ENCODE measurements at regions not wholly inside any gene's neighbourhood (a gene's known extent, or its start where the extent isn't known, plus 50 kb on each side); places are given as distances from the start of the nearest gene placed in this dataset.

DNA sequence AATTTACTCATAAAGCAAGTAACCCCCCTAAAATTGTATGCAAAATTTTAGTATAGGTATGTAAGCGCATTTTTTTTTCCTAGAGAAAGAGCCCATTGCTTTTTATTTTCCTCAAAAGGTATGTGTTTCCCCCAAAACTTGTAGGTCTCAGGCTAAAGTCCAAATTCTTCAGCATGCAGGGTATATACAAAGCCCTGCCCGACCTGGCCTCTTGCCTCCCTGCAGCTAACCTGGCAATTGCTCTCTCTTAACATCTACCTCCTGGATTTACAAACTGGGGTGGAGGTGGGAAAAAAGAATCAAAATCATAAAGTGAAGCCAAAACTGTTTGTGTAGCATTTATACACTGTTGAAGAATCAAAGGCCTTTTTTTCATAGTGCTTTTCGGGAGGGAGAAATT is 107.8 kb downstream of the KCNRG start:
- FAIRE-seq (no peak), DNase-seq (ENCODE audit: low read depth) (no peak)
- Histone ChIP-seq H3K36me3 (ENCODE audit: control insufficient read depth, insufficient read depth, low read length) (no peaks in the 10 kb centered on the region), H3K4me3 (ENCODE audit: low read depth, low read length) (no peak overlapping the region), H3K27me3 (ENCODE audit: control insufficient read depth, insufficient read depth, low read length) (no peaks in the 10 kb centered on the region)
- TF ChIP-seq, protein P1, sequence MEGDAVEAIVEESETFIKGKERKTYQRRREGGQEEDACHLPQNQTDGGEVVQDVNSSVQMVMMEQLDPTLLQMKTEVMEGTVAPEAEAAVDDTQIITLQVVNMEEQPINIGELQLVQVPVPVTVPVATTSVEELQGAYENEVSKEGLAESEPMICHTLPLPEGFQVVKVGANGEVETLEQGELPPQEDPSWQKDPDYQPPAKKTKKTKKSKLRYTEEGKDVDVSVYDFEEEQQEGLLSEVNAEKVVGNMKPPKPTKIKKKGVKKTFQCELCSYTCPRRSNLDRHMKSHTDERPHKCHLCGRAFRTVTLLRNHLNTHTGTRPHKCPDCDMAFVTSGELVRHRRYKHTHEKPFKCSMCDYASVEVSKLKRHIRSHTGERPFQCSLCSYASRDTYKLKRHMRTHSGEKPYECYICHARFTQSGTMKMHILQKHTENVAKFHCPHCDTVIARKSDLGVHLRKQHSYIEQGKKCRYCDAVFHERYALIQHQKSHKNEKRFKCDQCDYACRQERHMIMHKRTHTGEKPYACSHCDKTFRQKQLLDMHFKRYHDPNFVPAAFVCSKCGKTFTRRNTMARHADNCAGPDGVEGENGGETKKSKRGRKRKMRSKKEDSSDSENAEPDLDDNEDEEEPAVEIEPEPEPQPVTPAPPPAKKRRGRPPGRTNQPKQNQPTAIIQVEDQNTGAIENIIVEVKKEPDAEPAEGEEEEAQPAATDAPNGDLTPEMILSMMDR (IDR thresholded peaks at IDR 0.05; ENCODE audit: insufficient read depth, low read length, severe bottlenecking) = no peak

DNA sequence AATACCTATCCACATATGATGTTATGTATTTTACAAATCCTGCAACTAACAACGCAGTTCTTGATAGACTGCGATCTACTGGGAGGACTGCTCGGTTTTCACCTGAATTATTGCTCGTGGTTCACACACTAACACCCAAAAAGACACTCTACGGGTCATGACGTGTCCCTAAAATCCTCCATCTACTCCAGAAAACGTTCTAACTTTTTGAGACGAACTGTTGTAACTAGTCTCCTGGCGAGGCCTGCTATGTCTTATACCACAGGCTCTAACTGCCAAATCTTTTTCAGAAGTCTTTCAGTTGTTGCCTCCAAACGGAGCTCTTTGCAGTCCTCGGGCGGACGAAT is 108.2 kb downstream of the KCNRG start:
- Histone ChIP-seq H3K27me3 (ENCODE audit: control insufficient read depth, insufficient read depth, low read length) (no peaks in the 10 kb centered on the region), H3K36me3 (ENCODE audit: control insufficient read depth, insufficient read depth, low read length) (no peaks in the 10 kb centered on the region), H3K4me3 (ENCODE audit: low read depth, low read length) (peak overlapping the region; percentile 99)
- DNase-seq (ENCODE audit: low read depth) (no peak), FAIRE-seq (no peak)
- TF ChIP-seq, protein P1 (IDR thresholded peaks at IDR 0.05; ENCODE audit: insufficient read depth, low read length, severe bottlenecking) = no peak

DNA sequence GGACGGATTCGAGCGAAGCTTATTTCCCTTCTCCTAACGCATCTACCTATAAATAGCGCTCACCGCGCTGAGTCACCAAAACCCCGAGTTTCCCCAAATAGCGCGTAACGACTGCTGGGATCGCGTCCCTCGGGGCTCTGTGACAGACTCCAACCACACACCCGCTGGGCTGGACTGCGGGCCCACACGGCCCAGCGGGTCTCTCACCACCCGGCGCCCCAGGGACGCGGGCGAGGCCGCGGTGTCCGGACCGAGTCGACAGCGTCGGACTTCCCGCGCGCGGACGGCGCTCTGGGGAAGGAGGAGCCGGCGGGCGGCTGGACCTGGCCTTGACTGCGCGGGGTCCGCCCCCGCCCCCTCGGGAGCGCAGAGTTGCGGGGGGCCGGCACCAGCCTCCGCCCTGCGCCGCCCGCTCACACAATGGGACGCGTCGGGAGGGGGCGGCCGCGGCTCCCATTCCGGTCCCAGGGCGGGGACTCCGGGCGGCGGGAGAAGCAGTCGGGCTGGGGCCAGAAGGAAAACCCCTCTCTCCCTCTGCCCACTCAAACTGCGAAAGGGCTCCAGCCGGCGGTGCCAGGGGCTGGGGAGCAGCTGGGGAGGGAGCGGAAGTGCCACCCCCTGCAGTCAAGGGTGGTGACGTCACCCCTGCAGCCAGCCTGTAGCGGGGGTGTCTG is 108.8 kb downstream of the KCNRG start:
- no peaks in the 10 kb centered on the region for H3K36me3 ChIP-seq (ENCODE audit: control insufficient read depth, insufficient read depth, low read length)
- DNase-seq (ENCODE audit: low read depth) (peak; percentile 84), FAIRE-seq (no peak)
- H3K4me3 ChIP-seq (ENCODE audit: low read depth, low read length) = peak overlapping the region; percentile 99
- TF ChIP-seq, protein P1 (IDR thresholded peaks at IDR 0.05; ENCODE audit: insufficient read depth, low read length, severe bottlenecking) = peak; percentile 16
- H3K27me3 ChIP-seq (ENCODE audit: control insufficient read depth, insufficient read depth, low read length) = no peaks in the 10 kb centered on the region

DNA sequence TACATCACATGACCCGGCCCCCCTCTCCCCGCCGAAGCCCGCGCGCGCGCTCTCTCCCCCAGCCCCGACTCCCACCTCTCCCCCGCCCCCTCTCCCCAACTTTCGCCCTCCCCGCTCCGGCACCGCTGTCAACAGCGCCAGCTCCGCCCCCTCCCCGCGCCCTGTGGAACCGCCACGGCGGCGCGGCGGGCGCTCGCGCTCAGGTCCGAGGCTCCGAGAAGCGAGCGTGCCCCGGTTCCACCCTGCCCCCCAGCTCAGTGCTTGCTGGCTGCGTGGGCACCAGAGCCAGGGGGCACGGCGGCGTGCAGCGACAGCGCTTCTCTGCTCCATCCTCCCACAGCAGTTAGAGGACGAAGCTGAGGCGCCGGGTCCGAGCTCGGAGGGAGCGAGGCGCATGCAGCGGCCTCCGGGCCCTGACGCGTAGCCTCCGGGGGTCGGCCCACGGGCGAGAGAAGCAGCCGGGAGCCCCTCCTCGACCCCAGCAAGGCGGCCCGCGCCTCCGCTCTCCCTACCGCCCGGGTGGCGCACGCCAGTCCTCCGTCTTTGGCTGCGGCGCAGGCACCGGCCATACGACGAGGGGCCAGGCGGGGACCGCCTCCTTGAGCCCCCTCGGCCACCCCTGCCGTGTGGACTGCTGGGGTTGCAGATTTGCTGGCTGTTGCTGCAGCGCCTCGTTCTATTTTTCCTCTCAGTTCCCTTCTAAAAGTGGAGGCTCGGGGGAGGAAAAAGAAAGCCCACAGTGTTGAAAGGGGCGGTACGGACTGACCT is 109.5 kb downstream of the KCNRG start:
- DNase-seq (ENCODE audit: low read depth) = peak; percentile 12
- Histone ChIP-seq H3K27me3 (ENCODE audit: control insufficient read depth, insufficient read depth, low read length) (peaks cover 7% of the 10 kb centered on the region), H3K36me3 (ENCODE audit: control insufficient read depth, insufficient read depth, low read length) (no peaks in the 10 kb centered on the region), H3K4me3 (ENCODE audit: low read depth, low read length) (peak overlapping the region; percentile 99)
- TF ChIP-seq, protein P1 (IDR thresholded peaks at IDR 0.05; ENCODE audit: insufficient read depth, low read length, severe bottlenecking) = no peak
- no peak for FAIRE-seq

DNA sequence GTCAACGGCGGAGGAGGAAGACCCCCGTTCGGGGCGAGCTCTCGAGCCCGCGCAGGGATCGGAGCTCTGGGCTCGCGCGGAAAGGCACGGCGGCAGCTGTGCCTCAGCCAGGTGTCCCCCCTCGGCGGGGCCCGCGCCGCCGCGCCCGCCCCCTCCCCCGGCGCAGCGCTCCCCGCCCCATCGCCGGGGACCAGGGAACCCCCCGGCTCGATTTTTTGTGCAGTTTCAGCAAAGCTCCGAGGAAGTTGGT is 110.0 kb downstream of the KCNRG start:
- H3K4me3 ChIP-seq (ENCODE audit: low read depth, low read length) = peak overlapping the region; percentile 99
- no peak for FAIRE-seq
- no peaks in the 10 kb centered on the region for H3K36me3 ChIP-seq (ENCODE audit: control insufficient read depth, insufficient read depth, low read length)
- peaks cover 11% of the 10 kb centered on the region for H3K27me3 ChIP-seq (ENCODE audit: control insufficient read depth, insufficient read depth, low read length)
- TF ChIP-seq, protein P1 (IDR thresholded peaks at IDR 0.05; ENCODE audit: insufficient read depth, low read length, severe bottlenecking) = no peak
- DNase-seq (ENCODE audit: low read depth) = no peak

Measured in bronchial epithelial cell (primary cell).